Astrocyte (in vitro differentiated cells and primary cell): ENCODE measurements at regions not wholly inside any gene's neighbourhood (a gene's known extent, or its start where the extent isn't known, plus 50 kb on each side); places are given as distances from the start of the nearest gene placed in this dataset.

Experiments
- DNase-seq: peaks from one replicate; pipeline ENCODE4 v3.0.0-alpha.2; 2010; ENCODE audit warnings: low read depth
- FAIRE-seq: peaks from 2 replicates; lab custom pipeline; 2011; peaks lifted over from hg19 to GRCh38; lab: Jason Lieb, UNC
- H2AFZ ChIP-seq: 2 replicates; pipeline ENCODE4 v1.6.0; 2012; ENCODE audit warnings: low read depth, low read length, inconsistent platforms
- H3K27ac ChIP-seq: 2 replicates; pipeline ENCODE4 v1.5.1; 2011; ENCODE audit warnings: low read depth, low read length, inconsistent platforms
- H3K27me3 ChIP-seq: 2 replicates; pipeline ENCODE4 v1.6.0; 2011; ENCODE audit warnings: low read length, inconsistent platforms; ENCODE audit not compliant: insufficient read depth
- H3K36me3 ChIP-seq: 2 replicates; pipeline ENCODE4 v1.5.1; 2011; ENCODE audit warnings: low read length, inconsistent platforms; ENCODE audit not compliant: insufficient read depth
- H3K4me1 ChIP-seq: 2 replicates; pipeline ENCODE4 v1.5.1; 2011; ENCODE audit warnings: low read length, inconsistent platforms; ENCODE audit not compliant: insufficient read depth
- H3K4me2 ChIP-seq: 2 replicates; pipeline ENCODE4 v1.6.0; 2012; ENCODE audit warnings: low read length, inconsistent platforms
- H3K4me3 ChIP-seq: 2 replicates; pipeline ENCODE4 v1.5.1; 2011; ENCODE audit warnings: low read depth, mild to moderate bottlenecking, low read length, inconsistent platforms; ENCODE audit not compliant: insufficient read depth
- H3K79me2 ChIP-seq: 2 replicates; pipeline ENCODE4 v1.6.0; 2012; ENCODE audit warnings: mild to moderate bottlenecking, low read length, inconsistent platforms; ENCODE audit not compliant: insufficient read depth
- H3K9ac ChIP-seq: 2 replicates; pipeline ENCODE4 v1.6.0; 2012; ENCODE audit warnings: mild to moderate bottlenecking, low read length, inconsistent platforms
- H3K9me3 ChIP-seq: 2 replicates; pipeline ENCODE4 v1.5.1; 2012; ENCODE audit warnings: low read depth, mild to moderate bottlenecking, low read length, inconsistent platforms; ENCODE audit not compliant: insufficient read depth
- H4K20me1 ChIP-seq: 2 replicates; pipeline ENCODE4 v1.6.0; 2012; ENCODE audit warnings: low read length, inconsistent platforms; ENCODE audit not compliant: insufficient read depth
- H3K27ac Mint-ChIP-seq: one replicate; pipeline ENCODE4 v1.8.0; 2021; ENCODE audit warnings: mild to moderate bottlenecking, mixed read lengths; ENCODE audit not compliant: unreplicated experiment
- H3K27me3 Mint-ChIP-seq: one replicate; pipeline ENCODE4 v1.8.0; 2021; ENCODE audit warnings: low read depth, mixed read lengths; ENCODE audit not compliant: unreplicated experiment
- H3K36me3 Mint-ChIP-seq: one replicate; pipeline ENCODE4 v1.8.0; 2021; ENCODE audit warnings: low read depth, mixed read lengths; ENCODE audit not compliant: unreplicated experiment
- H3K4me1 Mint-ChIP-seq: one replicate; pipeline ENCODE4 v1.8.0; 2021; ENCODE audit warnings: low read depth, mixed read lengths; ENCODE audit not compliant: unreplicated experiment
- H3K4me3 Mint-ChIP-seq: one replicate; pipeline ENCODE4 v1.8.0; 2021; ENCODE audit warnings: mild to moderate bottlenecking, moderate library complexity, mixed read lengths; ENCODE audit not compliant: unreplicated experiment
- H3K9me3 Mint-ChIP-seq: one replicate; pipeline ENCODE4 v1.8.0; 2021; ENCODE audit warnings: mild to moderate bottlenecking, mixed read lengths; ENCODE audit not compliant: unreplicated experiment
- CTCF ChIP-seq: IDR thresholded peaks from 2 replicates; pipeline ENCODE4 v1.5.1; 2011; ENCODE audit warnings: low read depth, mild to moderate bottlenecking, inconsistent platforms, low read length, moderate library complexity; ENCODE audit not compliant: insufficient read depth
- EZH2 ChIP-seq: IDR thresholded peaks from 2 replicates; pipeline ENCODE4 v1.6.1; 2012; ENCODE audit warnings: mild to moderate bottlenecking, low read length, inconsistent platforms; ENCODE audit not compliant: insufficient read depth

- TF ChIP-seq CTCF, result no peak
- no peak for TF ChIP-seq EZH2
- FAIRE-seq (no peak), DNase-seq (no peak)
- no peaks in the 10 kb centered on the region for H3K4me1 Mint-ChIP-seq
- H3K9me3 ChIP-seq, result no peaks in the 10 kb centered on the region
- H3K4me3 ChIP-seq, result no peak overlapping the region
- no peaks in the 10 kb centered on the region for H3K27me3 ChIP-seq
- no peak overlapping the region for H3K4me2 ChIP-seq
- H3K36me3 ChIP-seq, result no peaks in the 10 kb centered on the region
- no peak overlapping the region for H2AFZ ChIP-seq
- H3K27ac Mint-ChIP-seq, result no peak overlapping the region
- no peaks in the 10 kb centered on the region for H3K79me2 ChIP-seq
- no peaks in the 10 kb centered on the region for H3K4me1 ChIP-seq
- H3K36me3 Mint-ChIP-seq, result no peaks in the 10 kb centered on the region
- no peaks in the 10 kb centered on the region for H4K20me1 ChIP-seq
- H3K9me3 Mint-ChIP-seq, result no peaks in the 10 kb centered on the region
- no peaks in the 10 kb centered on the region for H3K27me3 Mint-ChIP-seq
- H3K9ac ChIP-seq, result no peak overlapping the region
- no peak overlapping the region for H3K27ac ChIP-seq
- no peak overlapping the region for H3K4me3 Mint-ChIP-seq
Measured at GRCh38 chr6:93087606-93088005, 331.8 kb downstream of the EPHA7 start.

GRCh38 chr6:93086351-93086750, 333.0 kb downstream of the EPHA7 start:
- Histone ChIP-seq H2AFZ (no peak overlapping the region), H3K4me1 (no peaks in the 10 kb centered on the region), H3K9me3 (no peaks in the 10 kb centered on the region), H3K4me3 (no peak overlapping the region), H3K79me2 (no peaks in the 10 kb centered on the region), H3K4me2 (no peak overlapping the region), H3K27ac (no peak overlapping the region), H3K27me3 (no peaks in the 10 kb centered on the region), H4K20me1 (no peaks in the 10 kb centered on the region), H3K9ac (no peak overlapping the region), H3K36me3 (no peaks in the 10 kb centered on the region)
- Mint-ChIP-seq H3K36me3 (no peaks in the 10 kb centered on the region), H3K27me3 (no peaks in the 10 kb centered on the region), H3K4me1 (no peaks in the 10 kb centered on the region), H3K4me3 (no peak overlapping the region), H3K9me3 (no peaks in the 10 kb centered on the region), H3K27ac (no peak overlapping the region)
- no peak for DNase-seq
- no peak for TF ChIP-seq EZH2
- TF ChIP-seq CTCF, result no peak
- FAIRE-seq, result no peak

- TF ChIP-seq EZH2 (no peak), CTCF (no peak)
- H3K27ac ChIP-seq, result no peak overlapping the region
- H3K36me3 ChIP-seq, result no peaks in the 10 kb centered on the region
- Mint-ChIP-seq H3K36me3 (no peaks in the 10 kb centered on the region), H3K4me3 (no peak overlapping the region), H3K4me1 (no peaks in the 10 kb centered on the region), H3K27me3 (no peaks in the 10 kb centered on the region), H3K27ac (no peak overlapping the region), H3K9me3 (no peaks in the 10 kb centered on the region)
- H3K9ac ChIP-seq, result no peak overlapping the region
- FAIRE-seq, result no peak
- no peaks in the 10 kb centered on the region for H3K4me1 ChIP-seq
- H3K9me3 ChIP-seq, result no peaks in the 10 kb centered on the region
- no peak overlapping the region for H3K4me3 ChIP-seq
- no peak for DNase-seq
- H3K27me3 ChIP-seq, result no peaks in the 10 kb centered on the region
- H3K79me2 ChIP-seq, result no peaks in the 10 kb centered on the region
- no peak overlapping the region for H2AFZ ChIP-seq
- no peaks in the 10 kb centered on the region for H4K20me1 ChIP-seq
- no peak overlapping the region for H3K4me2 ChIP-seq
Measured at GRCh38 chr6:93083337-93084230, 335.8 kb downstream of the EPHA7 start.
